ENCODE measurements at regions not wholly inside any gene's neighbourhood (a gene's known extent, or its start where the extent isn't known, plus 50 kb on each side); places are given as distances from the start of the nearest gene placed in this dataset.

DNA sequence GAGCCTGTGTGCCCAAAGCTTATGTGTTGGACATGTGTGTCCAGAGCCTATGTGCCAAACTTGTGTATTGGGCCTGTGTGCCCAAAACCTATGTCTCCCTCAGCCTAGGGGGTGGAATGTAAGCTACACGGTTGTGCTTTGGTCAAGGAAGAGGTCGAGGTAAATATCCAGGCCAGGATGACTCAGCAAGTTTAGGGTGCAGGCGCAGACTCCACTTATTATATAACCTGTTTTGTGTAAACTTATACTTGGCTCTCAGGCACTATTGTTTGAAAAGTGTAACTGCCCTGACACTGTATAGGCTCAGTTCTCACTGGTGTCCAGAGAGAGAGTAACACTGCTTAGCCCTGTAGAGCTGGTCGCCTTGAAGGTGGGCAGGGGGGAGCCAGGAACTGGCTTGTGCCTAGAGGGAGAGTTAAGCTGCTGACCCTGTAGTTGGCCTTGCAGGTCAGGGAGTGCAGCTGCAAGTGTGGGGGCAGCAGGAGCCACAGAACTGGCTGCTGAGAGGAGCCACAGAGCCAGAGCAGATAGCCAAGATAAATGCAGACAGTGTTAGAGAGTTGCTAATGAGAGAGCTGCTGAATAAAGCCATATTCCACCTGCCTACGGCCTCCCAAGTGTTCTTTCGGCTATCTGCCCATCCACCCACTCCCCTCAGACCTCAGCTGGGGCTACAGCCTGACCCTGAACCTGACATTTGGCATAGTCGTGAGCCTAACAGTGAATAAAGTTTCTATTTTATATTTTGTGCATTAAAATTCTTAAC, 517.2 kb upstream of the SLITRK1 start:
- H3K4me1 ChIP-seq (ENCODE audit: insufficient read depth), result no peaks in the 10 kb centered on the region
- no peaks in the 10 kb centered on the region for H4K20me1 ChIP-seq (replicated peaks; ENCODE audit: insufficient read depth)
- Mint-ChIP-seq H3K27ac (peak overlapping the region; percentile 51; the same call in 1 of the 2 replicates), H3K4me3 (no peak overlapping the region), H3K36me3 (ENCODE audit: low read depth) (peaks cover 21% of the 10 kb centered on the region), H3K27me3 (ENCODE audit: insufficient read depth, low read depth, poor library complexity) (peaks cover 3% of the 10 kb centered on the region), H3K9me3 (peaks cover 30% of the 10 kb centered on the region), H3K4me1 (no peaks in the 10 kb centered on the region)
- H3K79me2 ChIP-seq (replicated peaks; ENCODE audit: insufficient read depth), result no peaks in the 10 kb centered on the region
- no peak overlapping the region for H2AFZ ChIP-seq
- no peak overlapping the region for H3K27ac ChIP-seq (ENCODE audit: low read depth)
- no peak overlapping the region for H3K4me3 ChIP-seq
- no peaks in the 10 kb centered on the region for H3F3A ChIP-seq (replicated peaks; ENCODE audit: low read depth)
- peaks cover 15% of the 10 kb centered on the region; the same call in 1 of the 2 replicates for H3K9me2 ChIP-seq (ENCODE audit: insufficient read depth)
- TF ChIP-seq, protein P1, sequence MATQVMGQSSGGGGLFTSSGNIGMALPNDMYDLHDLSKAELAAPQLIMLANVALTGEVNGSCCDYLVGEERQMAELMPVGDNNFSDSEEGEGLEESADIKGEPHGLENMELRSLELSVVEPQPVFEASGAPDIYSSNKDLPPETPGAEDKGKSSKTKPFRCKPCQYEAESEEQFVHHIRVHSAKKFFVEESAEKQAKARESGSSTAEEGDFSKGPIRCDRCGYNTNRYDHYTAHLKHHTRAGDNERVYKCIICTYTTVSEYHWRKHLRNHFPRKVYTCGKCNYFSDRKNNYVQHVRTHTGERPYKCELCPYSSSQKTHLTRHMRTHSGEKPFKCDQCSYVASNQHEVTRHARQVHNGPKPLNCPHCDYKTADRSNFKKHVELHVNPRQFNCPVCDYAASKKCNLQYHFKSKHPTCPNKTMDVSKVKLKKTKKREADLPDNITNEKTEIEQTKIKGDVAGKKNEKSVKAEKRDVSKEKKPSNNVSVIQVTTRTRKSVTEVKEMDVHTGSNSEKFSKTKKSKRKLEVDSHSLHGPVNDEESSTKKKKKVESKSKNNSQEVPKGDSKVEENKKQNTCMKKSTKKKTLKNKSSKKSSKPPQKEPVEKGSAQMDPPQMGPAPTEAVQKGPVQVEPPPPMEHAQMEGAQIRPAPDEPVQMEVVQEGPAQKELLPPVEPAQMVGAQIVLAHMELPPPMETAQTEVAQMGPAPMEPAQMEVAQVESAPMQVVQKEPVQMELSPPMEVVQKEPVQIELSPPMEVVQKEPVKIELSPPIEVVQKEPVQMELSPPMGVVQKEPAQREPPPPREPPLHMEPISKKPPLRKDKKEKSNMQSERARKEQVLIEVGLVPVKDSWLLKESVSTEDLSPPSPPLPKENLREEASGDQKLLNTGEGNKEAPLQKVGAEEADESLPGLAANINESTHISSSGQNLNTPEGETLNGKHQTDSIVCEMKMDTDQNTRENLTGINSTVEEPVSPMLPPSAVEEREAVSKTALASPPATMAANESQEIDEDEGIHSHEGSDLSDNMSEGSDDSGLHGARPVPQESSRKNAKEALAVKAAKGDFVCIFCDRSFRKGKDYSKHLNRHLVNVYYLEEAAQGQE (IDR thresholded peaks at IDR 0.05; ENCODE audit: unreplicated experiment), result no peak
- no peak for TF ChIP-seq POLR2AphosphoS5 (IDR thresholded peaks at IDR 0.05; ENCODE audit: low read depth)
- H3K36me3 ChIP-seq (ENCODE audit: insufficient read depth), result peaks cover 7% of the 10 kb centered on the region; the same call in 1 of the 2 replicates
- ATAC-seq, result no peak
- no peak overlapping the region for H3K4me2 ChIP-seq
- H3K27me3 ChIP-seq (ENCODE audit: insufficient read depth), result no peaks in the 10 kb centered on the region
- peak; percentile 46 for DNase-seq (ENCODE audit: low spot score)

- H3K36me3 ChIP-seq (ENCODE audit: insufficient read depth), result 0 out of 2 replicates have a peak, but pooled peaks cover 2% of the 10 kb centered on the region
- TF ChIP-seq ZNF114 (CRISPR knock-in tag; IDR thresholded peaks at IDR 0.05), result no peak
- TF ChIP-seq POLR2AphosphoS5 (IDR thresholded peaks at IDR 0.05; ENCODE audit: low read depth), result no peak
- no peak for TF ChIP-seq JUNB (IDR thresholded peaks at IDR 0.05; ENCODE audit: unreplicated experiment)
- no peak for TF ChIP-seq ZNF331 (CRISPR knock-in tag; IDR thresholded peaks at IDR 0.05; ENCODE audit: low read depth)
- TF ChIP-seq EZH2 (IDR thresholded peaks at IDR 0.05; ENCODE audit: low read depth, unreplicated experiment), result no peak
- TF ChIP-seq NANOG (IDR thresholded peaks at IDR 0.05; ENCODE audit: borderline replicate concordance), result no peak
- no peak for TF ChIP-seq ZNF462 (CRISPR knock-in tag; IDR thresholded peaks at IDR 0.05)
These were observed 511.8 kb upstream of the SLITRK1 start for GRCh38 chr13:84393981-84394625.

More at GRCh38 chr13:84393981-84394625, 511.8 kb upstream of the SLITRK1 start:
- DNase-seq (ENCODE audit: low spot score), result no peak
- Mint-ChIP-seq H3K36me3 (ENCODE audit: low read depth) (peaks cover 13% of the 10 kb centered on the region), H3K9me3 (peaks cover 21% of the 10 kb centered on the region), H3K4me3 (no peak overlapping the region), H3K27me3 (ENCODE audit: insufficient read depth, low read depth, poor library complexity) (peaks cover 3% of the 10 kb centered on the region), H3K4me1 (no peaks in the 10 kb centered on the region), H3K27ac (no peak overlapping the region)
- no peaks in the 10 kb centered on the region for H4K20me1 ChIP-seq (replicated peaks; ENCODE audit: insufficient read depth)
- H3F3A ChIP-seq (replicated peaks; ENCODE audit: low read depth), result no peaks in the 10 kb centered on the region
- no peaks in the 10 kb centered on the region for H3K27me3 ChIP-seq (ENCODE audit: insufficient read depth)
- H2AFZ ChIP-seq, result peak overlapping the region; percentile 83; the same call in 1 of the 2 replicates
- H3K4me3 ChIP-seq, result no peak overlapping the region
- no peaks in the 10 kb centered on the region for H3K4me1 ChIP-seq (ENCODE audit: insufficient read depth)
- no peak overlapping the region for H3K4me2 ChIP-seq
- no peak overlapping the region for H3K27ac ChIP-seq (ENCODE audit: low read depth)
- no peaks in the 10 kb centered on the region for H3K79me2 ChIP-seq (replicated peaks; ENCODE audit: insufficient read depth)
- ATAC-seq, result no peak
- H3K9me2 ChIP-seq (ENCODE audit: insufficient read depth), result 0 out of 2 replicates have a peak, but pooled peaks cover 5% of the 10 kb centered on the region
